HG03460 (cell line): ENCODE measurements at regions not wholly inside any gene's neighbourhood (a gene's known extent, or its start where the extent isn't known, plus 50 kb on each side); places are given as distances from the start of the nearest gene placed in this dataset.
"Not testable (repeated sequence)": the region's sequence is repeated elsewhere in the genome, so short reads cannot be mapped to it uniquely, and the experiment has no call there.

Experiments
- ATAC-seq: cut with Tn5 transposase; IDR thresholded peaks from one replicate; pipeline ENCODE4 v1.9.1; 2021; ENCODE audit not compliant: unreplicated experiment

- ATAC-seq = no peak
These were observed 500.7 kb downstream of the SPATA31D1 start for GRCh38 chr9:82489201-82489821.

- ATAC-seq = no peak
These were observed 501.5 kb downstream of the SPATA31D1 start for GRCh38 chr9:82490019-82490499.

DNA sequence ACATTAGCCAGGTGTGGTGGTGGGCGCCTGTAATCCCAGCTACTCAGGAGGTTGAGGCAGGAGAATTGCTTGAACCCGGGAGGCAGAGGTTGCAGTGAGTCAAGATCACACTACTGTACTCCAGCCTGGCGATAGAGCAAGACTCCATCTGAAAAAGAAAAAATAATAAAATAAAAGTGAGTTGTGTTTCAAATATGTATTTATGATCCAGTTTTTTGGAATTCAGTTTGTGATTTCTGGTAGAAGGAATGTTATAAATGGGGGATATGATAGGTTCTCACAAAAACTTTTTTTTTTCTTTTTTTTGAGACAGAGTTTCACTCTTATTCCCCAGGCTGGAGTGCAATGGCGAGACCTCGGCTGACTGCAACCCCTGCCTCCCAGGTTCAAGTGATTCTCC, 502.2 kb downstream of the SPATA31D1 start:
- ATAC-seq = not testable (repeated sequence)

DNA sequence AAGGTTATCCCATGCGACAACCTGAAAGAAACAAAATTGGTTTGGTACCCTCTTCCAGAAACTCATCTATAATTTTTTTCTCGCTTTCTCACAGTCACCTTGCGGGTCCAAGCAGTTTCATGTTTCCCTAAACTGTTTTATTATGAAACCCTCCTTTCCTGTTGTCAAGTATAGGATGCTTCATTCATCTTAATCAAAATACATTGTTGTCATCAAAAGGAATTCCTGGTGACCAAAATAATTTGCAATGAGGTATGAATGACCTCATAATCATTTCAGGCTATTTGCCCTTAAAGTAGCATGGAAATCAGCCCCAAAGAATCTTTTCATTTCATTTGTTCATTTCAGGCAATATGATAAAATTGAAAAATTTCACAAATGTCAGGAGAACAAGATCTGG, 503.0 kb downstream of the SPATA31D1 start:
- no peak for ATAC-seq

- no peak for ATAC-seq
These were observed 503.7 kb downstream of the SPATA31D1 start for GRCh38 chr9:82492274-82492673.

GRCh38 chr9:82495884-82496777, 507.6 kb downstream of the SPATA31D1 start:
- no peak for ATAC-seq

GRCh38 chr9:82498541-82499317, 510.2 kb downstream of the SPATA31D1 start:
- no peak for ATAC-seq

DNA sequence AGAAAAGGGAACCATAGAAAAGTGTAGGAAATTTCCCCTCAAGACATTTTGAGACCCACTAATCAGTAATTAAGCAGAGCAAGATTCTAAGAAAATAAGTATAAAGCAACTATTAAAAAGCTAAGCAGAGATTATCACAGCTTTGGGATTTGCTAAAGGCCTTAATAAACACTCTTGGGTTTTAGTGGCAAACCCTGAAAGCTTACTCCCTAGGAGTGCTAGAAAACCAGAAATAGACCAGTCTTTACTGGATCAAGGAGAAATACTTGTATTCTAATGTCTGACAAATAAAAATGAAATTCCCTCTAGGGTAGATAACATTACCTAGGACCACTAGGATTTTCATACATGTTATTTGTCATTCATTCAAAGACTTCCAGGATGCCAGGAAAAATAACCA, 510.8 kb downstream of the SPATA31D1 start:
- no peak for ATAC-seq

DNA sequence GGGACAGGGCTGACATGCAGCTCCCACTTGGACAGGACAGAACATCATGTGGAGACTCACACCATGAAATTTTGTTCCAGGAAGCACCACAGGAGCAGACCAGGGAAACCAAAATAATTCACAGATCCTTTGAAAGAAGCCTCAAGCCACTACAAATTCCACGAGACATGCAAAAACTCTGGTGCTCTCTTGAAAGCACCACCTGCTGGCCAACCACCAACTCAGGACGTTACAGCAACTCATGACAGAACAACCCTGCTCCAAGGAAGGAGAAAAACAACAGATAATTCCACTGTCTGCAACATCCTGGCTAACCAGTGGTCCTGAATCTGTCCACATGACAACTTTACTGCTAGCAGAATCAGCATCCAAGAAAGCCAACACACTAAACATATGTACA, 516.0 kb downstream of the SPATA31D1 start:
- ATAC-seq = no peak

DNA sequence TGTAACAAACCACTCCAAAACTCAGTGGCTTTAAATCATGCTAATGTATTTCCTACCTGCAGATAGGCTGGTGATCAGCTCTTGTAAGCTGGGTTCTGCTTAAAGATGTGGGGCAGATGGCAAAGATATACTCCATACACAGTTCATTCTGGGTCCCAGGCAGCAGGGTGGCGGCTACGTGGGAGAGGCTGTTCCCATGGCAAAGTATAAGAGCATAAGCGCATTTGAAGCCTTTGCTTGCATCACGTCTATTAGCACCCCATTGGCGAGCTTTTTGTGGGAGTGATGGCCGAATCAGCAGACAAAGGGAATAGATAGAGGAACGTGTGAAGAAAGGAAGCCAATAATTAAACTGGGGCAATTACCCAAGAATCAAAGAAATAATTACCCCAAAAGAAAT, 523.1 kb downstream of the SPATA31D1 start:
- ATAC-seq = no peak

DNA sequence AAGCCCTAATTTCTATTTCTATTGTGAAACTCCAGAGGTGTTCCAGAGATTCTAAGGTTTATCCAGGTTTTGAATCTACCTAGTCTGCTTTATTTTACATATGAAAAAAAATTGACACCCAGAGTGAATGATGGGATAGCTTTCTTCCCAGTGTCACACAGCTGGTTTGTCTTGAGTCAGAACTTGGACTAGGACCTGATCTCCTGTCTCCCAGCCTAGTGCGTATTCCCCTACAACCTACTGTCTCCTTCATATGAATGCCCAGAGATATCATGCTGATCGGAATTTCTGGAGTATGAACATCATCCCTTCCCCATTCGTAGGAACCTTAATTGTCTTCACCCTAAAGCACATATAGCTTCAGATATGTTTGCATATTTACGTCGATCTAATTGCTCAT, 524.2 kb downstream of the SPATA31D1 start:
- ATAC-seq = no peak

GRCh38 chr9:82513242-82513751, 524.7 kb downstream of the SPATA31D1 start:
- no peak for ATAC-seq

GRCh38 chr9:82513976-82514735, 525.6 kb downstream of the SPATA31D1 start:
- ATAC-seq = no peak

GRCh38 chr9:82518868-82519267, 530.3 kb downstream of the SPATA31D1 start:
- no peak for ATAC-seq

GRCh38 chr9:82519332-82519731, 530.8 kb downstream of the SPATA31D1 start:
- no peak for ATAC-seq

DNA sequence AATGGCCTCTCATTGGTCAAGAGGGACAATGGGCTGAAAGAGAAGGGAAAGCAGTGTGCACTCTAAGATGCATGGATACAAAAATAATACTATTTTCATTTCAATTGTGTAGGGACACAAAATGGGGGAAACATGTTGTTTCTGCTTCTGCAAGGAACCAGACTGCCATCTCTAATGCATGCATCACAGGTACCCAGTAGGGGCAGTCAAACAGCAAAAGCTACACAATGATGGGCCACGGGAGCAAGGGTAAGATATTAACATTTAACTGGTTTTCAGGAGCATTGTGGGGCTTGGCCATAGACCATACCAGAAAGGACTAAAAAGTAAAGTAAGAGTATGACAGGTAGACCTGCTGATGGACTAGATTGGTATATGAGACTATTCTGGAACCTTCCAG, 535.8 kb downstream of the SPATA31D1 start:
- ATAC-seq = no peak

- no peak for ATAC-seq
These were observed 536.4 kb downstream of the RASEF start for GRCh38 chr9:82526577-82526976.

- ATAC-seq = no peak
These were observed 531.1 kb downstream of the RASEF start for GRCh38 chr9:82531795-82532194.

GRCh38 chr9:82532504-82533180, 530.3 kb downstream of the RASEF start:
- ATAC-seq = no peak

- no peak for ATAC-seq
These were observed 527.4 kb downstream of the RASEF start for GRCh38 chr9:82535432-82535998.
